ENCODE measurements at regions not wholly inside any gene's neighbourhood (a gene's known extent, or its start where the extent isn't known, plus 50 kb on each side); places are given as distances from the start of the nearest gene placed in this dataset.

DNA sequence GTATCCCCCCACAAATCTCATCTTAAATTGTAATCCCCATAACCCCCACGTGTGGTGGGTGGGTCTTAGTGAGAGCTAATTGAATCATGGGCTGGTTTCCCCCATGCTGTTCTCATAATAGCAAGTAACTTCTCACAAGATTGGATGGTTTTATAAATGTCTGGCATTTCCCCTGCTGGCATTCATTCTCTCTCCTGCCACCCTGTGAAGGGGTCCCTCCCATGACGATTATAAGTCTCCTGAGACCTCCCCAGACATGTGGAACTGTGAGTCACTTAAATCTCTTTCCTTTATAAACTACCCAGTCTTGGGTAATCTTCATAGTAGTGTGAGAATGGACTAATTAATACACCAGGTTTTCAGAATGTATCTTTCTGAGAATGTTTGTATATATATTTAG lies 1159.4 kb downstream of the FAM181B start:
- TF ChIP-seq CHD1 (IDR thresholded peaks at IDR 0.05; ENCODE audit: low read depth, low read length) = no peak
- TF ChIP-seq, protein P1, sequence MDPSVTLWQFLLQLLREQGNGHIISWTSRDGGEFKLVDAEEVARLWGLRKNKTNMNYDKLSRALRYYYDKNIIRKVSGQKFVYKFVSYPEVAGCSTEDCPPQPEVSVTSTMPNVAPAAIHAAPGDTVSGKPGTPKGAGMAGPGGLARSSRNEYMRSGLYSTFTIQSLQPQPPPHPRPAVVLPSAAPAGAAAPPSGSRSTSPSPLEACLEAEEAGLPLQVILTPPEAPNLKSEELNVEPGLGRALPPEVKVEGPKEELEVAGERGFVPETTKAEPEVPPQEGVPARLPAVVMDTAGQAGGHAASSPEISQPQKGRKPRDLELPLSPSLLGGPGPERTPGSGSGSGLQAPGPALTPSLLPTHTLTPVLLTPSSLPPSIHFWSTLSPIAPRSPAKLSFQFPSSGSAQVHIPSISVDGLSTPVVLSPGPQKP (IDR thresholded peaks at IDR 0.05; ENCODE audit: borderline replicate concordance, low read depth, low read length) = no peak
- TF ChIP-seq CTCF (conservative IDR thresholded peaks at IDR 0.05; ENCODE audit: low read depth, low read length) = no peak
- no peak for TF ChIP-seq FOS (IDR thresholded peaks at IDR 0.05; ENCODE audit: low read depth, low read length)
- TF ChIP-seq POLR2A (IDR thresholded peaks at IDR 0.05; ENCODE audit: low read depth, low read length) = no peak
- no peak for TF ChIP-seq USF2 (IDR thresholded peaks at IDR 0.05; ENCODE audit: low read depth, low read length)
- TF ChIP-seq RAD21 (IDR thresholded peaks at IDR 0.05; ENCODE audit: low read length) = no peak
- no peak for TF ChIP-seq RFX5 (IDR thresholded peaks at IDR 0.05; ENCODE audit: low read depth, low read length)
- no peak for TF ChIP-seq CEBPB (IDR thresholded peaks at IDR 0.05; ENCODE audit: low read depth, low read length)
- no peak for TF ChIP-seq BHLHE40 (IDR thresholded peaks at IDR 0.05; ENCODE audit: low read depth, low read length)
- no peak for TF ChIP-seq SMC3 (IDR thresholded peaks at IDR 0.05; ENCODE audit: low read depth, low read length)
